ENCODE measurements at regions not wholly inside any gene's neighbourhood (a gene's known extent, or its start where the extent isn't known, plus 50 kb on each side); places are given as distances from the start of the nearest gene placed in this dataset.

DNA sequence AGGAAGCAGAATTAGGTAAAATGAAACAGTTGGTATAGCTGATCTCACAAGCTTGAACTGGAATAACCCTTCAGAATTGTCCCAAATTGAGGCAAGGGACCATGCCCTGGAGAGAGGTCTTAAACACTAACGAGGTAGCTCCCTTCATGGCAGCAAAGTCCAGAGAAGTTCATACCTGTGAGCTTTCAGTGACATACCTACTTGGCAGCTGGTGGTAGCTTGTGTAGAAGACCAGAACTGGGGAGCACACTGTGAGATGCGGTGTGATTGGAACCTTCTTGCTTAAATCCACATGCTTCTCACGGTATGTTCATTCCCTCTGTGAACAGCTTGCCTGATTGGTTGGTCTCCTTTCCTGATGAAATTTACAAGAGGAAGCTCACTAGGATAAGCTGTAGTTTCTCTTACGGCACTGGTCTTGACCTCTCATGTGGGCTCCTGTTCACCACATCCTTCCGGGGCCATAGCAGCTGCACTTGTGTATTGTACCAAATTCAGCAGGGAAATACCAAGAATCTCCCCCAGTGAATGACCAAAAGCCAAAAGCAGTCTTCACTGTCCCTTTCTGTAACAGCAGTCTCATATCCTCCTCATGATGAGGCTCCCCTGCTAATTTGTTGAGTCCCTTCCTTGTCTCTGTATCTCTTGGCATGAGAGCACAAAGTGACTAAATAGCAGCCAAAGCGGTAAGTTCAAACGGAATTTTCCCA lies 483.7 kb upstream of the FRG2C start:
- no peak for TF ChIP-seq EZH2 (IDR thresholded peaks at IDR 0.05; ENCODE audit: borderline replicate concordance, insufficient read depth, low read depth, low read length, poor library complexity, severe bottlenecking)
- TF ChIP-seq, protein P1, sequence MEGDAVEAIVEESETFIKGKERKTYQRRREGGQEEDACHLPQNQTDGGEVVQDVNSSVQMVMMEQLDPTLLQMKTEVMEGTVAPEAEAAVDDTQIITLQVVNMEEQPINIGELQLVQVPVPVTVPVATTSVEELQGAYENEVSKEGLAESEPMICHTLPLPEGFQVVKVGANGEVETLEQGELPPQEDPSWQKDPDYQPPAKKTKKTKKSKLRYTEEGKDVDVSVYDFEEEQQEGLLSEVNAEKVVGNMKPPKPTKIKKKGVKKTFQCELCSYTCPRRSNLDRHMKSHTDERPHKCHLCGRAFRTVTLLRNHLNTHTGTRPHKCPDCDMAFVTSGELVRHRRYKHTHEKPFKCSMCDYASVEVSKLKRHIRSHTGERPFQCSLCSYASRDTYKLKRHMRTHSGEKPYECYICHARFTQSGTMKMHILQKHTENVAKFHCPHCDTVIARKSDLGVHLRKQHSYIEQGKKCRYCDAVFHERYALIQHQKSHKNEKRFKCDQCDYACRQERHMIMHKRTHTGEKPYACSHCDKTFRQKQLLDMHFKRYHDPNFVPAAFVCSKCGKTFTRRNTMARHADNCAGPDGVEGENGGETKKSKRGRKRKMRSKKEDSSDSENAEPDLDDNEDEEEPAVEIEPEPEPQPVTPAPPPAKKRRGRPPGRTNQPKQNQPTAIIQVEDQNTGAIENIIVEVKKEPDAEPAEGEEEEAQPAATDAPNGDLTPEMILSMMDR (IDR thresholded peaks at IDR 0.05) = no peak
